Gastrocnemius medialis (tissue), 4 donors: ENCODE measurements at regions not wholly inside any gene's neighbourhood (a gene's known extent, or its start where the extent isn't known, plus 50 kb on each side); places are given as distances from the start of the nearest gene placed in this dataset.

ENCODE experiments used
- POLR2A ChIP-seq, 2 donors: fragments of 450-650 bp; IDR thresholded peaks; one replicate each; pipeline ENCODE4 v1.6.1; 2017; ENCODE audit warnings: antibody characterized with exemption in 2 of 2, mild to moderate bottlenecking in 2 of 2, moderate library complexity in 2 of 2
- TF ChIP-seq, protein P1 (sequence below), 5 experiments: fragments of 450-650 bp in 3 of 5; fragments of 200-600 bp in 2 of 5; sonication (generic) in 2 of 5; IDR thresholded peaks in 4 of 5; conservative IDR thresholded peaks in 1 of 5; 1 replicate in 4 of 5; 2 replicates in 1 of 5; pipeline ENCODE4 v1.5.1; 2016 to 2019; ENCODE audit warnings: antibody characterized with exemption in 5 of 5, mild to moderate bottlenecking in 3 of 5, moderate library complexity in 3 of 5

DNA sequence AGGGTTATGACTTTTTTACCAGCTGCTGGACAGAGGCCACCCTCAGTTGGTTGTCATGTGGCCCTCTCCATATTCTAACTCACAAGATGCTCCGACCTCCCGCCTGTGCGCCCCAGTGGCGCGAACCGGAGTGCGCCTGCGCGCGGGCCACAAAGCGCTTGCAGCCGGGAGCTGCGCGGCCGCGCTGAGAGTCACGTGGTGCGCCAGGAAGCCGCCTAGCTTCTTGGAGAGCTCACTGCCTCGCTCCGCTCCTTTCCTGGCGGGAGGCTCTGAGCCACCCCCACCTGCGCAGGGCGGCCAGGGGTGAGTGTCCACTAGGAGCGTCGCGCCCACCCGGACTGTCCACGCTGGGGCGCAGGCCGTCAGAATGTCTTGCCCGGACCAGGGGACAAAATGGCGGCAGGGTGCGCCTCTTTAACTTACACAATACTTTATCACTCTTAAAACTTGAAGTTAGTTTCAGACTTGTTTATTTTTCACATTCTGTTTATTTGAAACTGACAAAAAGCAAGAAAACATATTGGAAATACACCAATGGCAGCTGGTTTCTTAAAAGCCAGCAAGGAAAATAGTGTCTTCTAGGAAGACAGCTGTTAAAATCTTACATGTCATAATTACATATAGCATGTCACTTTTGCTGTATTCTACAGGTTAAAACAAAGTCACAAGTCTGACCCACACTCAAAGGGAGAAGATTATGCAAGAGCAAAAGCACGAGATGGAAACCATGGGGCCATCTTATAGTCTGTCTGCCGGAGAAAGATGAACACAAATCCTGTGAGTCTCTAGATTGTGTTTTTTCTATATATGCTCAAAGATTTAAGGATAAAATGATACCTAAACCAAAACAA lies 357.9 kb downstream of the CNTNAP4 start:
- TF ChIP-seq, protein P1, sequence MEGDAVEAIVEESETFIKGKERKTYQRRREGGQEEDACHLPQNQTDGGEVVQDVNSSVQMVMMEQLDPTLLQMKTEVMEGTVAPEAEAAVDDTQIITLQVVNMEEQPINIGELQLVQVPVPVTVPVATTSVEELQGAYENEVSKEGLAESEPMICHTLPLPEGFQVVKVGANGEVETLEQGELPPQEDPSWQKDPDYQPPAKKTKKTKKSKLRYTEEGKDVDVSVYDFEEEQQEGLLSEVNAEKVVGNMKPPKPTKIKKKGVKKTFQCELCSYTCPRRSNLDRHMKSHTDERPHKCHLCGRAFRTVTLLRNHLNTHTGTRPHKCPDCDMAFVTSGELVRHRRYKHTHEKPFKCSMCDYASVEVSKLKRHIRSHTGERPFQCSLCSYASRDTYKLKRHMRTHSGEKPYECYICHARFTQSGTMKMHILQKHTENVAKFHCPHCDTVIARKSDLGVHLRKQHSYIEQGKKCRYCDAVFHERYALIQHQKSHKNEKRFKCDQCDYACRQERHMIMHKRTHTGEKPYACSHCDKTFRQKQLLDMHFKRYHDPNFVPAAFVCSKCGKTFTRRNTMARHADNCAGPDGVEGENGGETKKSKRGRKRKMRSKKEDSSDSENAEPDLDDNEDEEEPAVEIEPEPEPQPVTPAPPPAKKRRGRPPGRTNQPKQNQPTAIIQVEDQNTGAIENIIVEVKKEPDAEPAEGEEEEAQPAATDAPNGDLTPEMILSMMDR (IDR thresholded peaks at IDR 0.05 in 4 of 5, conservative IDR thresholded peaks at IDR 0.05 in 1 of 5) = no peak
- no peak for TF ChIP-seq POLR2A (IDR thresholded peaks at IDR 0.05)
